A673 (cell line): ENCODE measurements at regions not wholly inside any gene's neighbourhood (a gene's known extent, or its start where the extent isn't known, plus 50 kb on each side); places are given as distances from the start of the nearest gene placed in this dataset.

Source experiments
- EZH2 ChIP-seq: fragments of 200-600 bp; sonication (generic); IDR thresholded peaks from 2 replicates; pipeline ENCODE4 v1.6.1; 2017; ENCODE audit warnings: borderline replicate concordance, low read depth, mild to moderate bottlenecking, mixed read lengths, antibody characterized with exemption, low read length; ENCODE audit not compliant: poor library complexity, severe bottlenecking
- TF ChIP-seq, protein P1 (sequence below): fragments of 300-800, 200-600 bp; sonication (generic); conservative IDR thresholded peaks from 2 replicates; pipeline ENCODE4 v1.5.1; 2017; ENCODE audit warnings: low read depth, mild to moderate bottlenecking, antibody characterized with exemption, low read length, moderate library complexity, mixed read lengths

DNA sequence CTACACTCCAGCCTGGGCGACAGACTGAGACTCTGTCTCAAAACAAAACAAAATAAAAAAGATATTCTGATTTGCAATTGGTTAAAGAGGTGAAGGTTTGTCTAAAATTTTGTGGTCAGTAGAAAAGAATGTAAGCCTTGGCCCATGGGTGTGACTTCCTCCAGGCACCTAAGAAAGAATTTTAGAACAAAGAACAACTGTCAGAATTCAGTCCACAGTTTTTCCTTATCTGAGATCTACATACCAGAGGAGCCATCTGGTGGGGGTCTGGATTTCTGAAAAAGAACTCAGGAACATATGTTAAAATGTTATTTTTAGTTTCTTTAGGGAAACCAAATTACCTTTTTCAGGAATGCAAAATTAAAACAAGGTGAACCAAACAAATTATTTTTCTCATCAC lies 434.1 kb downstream of the ANKRD50 start:
- TF ChIP-seq, protein P1, sequence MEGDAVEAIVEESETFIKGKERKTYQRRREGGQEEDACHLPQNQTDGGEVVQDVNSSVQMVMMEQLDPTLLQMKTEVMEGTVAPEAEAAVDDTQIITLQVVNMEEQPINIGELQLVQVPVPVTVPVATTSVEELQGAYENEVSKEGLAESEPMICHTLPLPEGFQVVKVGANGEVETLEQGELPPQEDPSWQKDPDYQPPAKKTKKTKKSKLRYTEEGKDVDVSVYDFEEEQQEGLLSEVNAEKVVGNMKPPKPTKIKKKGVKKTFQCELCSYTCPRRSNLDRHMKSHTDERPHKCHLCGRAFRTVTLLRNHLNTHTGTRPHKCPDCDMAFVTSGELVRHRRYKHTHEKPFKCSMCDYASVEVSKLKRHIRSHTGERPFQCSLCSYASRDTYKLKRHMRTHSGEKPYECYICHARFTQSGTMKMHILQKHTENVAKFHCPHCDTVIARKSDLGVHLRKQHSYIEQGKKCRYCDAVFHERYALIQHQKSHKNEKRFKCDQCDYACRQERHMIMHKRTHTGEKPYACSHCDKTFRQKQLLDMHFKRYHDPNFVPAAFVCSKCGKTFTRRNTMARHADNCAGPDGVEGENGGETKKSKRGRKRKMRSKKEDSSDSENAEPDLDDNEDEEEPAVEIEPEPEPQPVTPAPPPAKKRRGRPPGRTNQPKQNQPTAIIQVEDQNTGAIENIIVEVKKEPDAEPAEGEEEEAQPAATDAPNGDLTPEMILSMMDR = no peak
- no peak for TF ChIP-seq EZH2
